Anterior cingulate cortex (tissue), 58 donors: ENCODE measurements at regions not wholly inside any gene's neighbourhood (a gene's known extent, or its start where the extent isn't known, plus 50 kb on each side); places are given as distances from the start of the nearest gene placed in this dataset.
"Not testable (repeated sequence)": the region's sequence is repeated elsewhere in the genome, so short reads cannot be mapped to it uniquely, and the experiment has no call there.

ENCODE experiments used
- DNase-seq, 58 donors: peaks; one replicate each; lab custom pipeline; 2025; lab: John Stamatoyannopoulos, UW

DNA sequence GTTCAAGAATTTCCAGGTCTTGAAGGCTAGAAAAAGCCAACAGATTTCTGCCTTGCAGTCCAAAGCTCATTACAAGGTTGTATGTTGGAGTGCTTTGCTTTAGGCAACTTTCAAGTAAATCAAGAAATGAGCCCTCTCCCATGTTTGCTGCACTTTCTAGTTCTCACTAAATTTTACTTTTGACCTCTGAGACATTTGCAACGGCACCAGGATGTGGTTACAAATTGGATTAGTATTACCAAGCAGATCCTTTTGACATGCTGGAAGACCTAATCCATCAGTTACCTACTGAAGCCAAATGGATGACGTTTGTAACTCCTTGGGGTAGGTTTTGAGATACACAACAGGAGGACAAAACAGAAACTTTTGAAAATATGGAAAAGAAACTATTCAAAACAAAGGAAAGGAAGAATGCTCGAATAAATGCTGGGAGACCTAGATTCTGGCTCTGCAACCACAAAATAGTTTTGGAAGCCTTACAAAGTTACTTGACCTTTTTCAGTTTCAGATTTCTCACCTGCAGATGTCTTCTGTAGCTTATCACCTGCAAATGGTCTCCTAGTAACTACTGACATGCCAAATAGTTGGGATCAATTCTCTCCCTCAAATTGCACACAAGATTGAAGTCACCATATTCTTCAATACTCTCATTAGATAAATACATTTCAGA lies 251.7 kb upstream of the ADGRL2 start:
- DNase-seq: no peak

DNA sequence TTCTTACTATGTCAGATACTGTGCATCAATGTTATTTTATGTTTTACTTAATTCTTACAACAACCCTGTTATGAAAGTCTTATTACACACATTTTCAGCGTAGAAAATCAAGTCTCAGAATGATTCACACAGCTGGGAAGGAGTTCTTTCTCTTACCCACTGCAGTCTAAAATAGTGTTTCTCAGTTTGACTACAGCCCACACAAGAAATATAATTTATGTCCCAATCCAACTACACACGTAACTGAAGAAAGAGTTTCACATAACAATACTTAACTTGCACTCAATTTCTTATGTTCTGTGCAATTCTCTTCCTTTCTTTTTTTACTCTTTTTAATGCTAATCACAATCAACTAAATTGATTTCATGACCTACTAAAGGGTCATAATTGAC lies 252.8 kb upstream of the ADGRL2 start:
- peak in 1 of 58 donors; percentile 38 for DNase-seq

DNA sequence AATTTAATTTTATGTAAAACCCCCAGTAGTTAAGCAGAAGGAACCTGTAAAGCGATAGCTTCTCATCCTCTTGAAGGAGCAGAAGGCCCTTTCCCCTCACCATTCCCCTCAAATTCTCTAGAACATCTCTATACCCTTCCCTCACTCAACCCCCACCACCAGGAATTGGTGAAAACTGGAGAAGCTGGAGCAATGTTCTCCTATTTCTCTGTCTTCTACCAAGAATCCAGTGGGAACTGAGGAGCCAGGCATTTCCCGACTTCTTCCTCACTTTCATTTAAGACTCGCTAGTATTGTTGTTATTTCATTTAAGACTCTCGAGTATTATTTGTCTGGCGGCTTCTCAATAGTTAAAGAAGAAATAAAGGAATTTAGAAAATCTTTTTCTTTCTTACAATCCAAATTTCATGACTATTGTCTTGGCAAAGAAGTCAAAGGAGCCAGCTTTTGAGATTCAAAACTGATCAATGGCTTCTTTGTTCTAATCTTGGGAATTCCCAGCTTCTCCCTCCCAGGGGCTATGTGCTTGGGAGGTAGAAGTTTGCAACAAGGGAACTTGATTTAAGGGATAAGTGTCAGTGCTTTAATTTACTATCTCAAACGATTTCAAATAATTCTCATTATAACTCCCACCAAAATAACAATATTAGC lies 253.3 kb upstream of the ADGRL2 start:
- DNase-seq: no peak

DNA sequence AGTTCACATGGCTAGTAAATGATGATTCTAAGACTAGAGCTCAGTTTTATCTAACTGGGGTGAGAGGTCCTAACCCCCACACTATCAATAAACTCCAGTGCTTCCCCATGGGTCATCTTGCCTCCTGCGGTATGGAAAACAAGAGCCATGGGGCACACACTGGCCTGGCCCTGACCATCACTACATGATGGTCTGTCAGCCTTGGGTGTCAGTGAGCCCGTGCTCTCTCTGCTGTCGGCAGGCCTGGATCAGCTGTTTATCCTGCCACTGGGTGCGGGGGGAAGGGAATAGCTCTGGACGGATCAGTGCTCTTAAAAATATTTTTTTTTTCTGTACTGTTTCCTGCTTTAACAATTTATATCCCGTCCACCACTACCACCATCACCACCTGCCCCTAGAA lies 255.0 kb upstream of the ADGRL2 start:
- no peak for DNase-seq

DNA sequence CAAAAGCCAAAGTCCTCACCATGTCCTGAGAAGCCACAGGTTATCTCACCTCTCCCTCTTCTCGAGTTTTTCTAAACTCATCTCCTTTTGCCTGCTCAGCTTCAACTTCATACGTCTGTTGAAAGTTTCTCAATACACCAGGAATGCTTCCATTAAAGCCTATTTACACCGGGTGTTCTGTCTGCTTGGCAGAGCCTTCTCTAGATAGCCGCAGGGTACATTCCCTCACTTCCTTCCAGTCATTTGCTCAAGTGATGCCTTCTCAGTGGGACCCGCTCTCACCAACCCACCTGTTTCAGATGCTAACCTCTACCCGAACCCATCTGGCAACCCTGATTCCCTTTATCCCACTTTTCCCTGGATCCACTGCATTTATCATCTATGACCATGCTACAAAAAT lies 257.0 kb upstream of the ADGRL2 start:
- no peak for DNase-seq

DNA sequence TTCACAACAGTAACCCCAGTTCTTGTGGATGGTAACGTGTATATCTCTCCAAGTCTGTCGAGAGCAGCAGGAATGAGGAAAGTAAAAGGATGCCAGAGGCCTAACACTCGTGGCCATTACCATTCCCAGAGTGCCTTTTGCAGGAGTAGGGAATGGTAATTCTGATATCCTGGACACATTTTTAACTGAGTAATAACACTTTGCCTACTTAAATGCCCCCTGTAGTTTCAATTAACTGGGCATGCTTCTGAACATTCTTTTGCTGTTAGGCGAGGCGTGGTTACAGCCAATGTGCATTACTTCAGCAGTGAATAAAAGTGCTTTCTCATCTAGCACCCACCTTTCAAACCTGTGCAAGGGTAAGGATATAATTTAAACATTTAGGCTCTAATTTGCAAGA lies 258.5 kb upstream of the ADGRL2 start:
- DNase-seq: no peak

DNA sequence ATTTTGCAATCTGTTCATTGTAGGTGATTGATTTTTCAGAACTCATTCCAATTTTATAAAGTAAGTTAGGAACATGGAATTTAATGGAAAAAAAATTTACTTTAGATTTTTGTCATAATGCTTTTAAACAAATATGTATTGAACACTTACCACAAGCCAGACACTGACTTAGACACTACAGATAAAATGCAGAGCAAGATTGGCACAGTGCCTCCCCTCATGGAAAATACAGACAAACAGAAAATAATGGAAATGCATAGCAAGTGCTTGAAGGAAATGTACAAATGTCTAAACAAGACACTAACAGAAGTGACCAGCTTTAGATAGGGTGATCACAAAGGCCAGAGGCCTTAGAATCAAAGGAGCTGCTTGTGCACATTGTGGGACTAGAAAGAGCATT lies 260.5 kb upstream of the ADGRL2 start:
- no peak for DNase-seq

DNA sequence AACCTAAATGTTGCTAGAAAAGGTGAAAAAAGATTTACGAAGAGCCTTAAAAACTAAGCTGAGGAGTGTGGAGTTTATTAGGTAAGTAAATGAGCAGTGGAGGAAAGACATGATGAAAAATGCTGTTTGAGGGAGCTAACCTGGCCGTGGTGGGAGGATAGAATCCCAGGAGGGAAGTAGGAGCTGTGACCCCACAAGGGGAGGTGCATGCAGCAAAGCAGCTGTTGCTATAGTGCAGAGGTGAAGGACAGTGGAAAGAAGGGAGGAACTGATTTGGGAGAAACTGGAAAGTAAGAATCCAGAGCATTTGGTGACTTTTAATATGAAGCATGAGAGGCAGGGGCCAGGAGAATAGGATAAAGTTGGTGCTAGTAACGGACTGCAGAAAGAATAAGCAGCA lies 271.7 kb upstream of the ADGRL2 start:
- no peak for DNase-seq

DNA sequence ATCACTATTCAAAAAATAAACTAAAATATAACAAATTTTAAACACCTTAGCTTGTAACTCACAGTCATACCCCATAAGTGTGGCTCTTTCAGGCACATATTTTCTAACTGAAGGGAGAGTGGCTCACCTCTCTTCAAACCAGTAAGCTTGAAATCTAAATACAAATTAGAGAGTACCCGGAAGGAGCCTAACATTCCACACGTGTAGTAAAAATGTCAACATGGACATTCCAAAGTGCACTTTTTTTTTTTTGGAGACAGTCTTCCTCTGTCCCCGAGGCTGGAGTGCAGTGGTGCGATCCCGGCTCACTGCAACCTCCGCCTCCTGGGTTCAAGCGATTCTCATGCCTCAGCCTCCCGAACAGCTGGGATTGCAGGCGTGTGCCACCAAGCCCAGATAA lies 275.6 kb upstream of the ADGRL2 start:
- DNase-seq: no peak

DNA sequence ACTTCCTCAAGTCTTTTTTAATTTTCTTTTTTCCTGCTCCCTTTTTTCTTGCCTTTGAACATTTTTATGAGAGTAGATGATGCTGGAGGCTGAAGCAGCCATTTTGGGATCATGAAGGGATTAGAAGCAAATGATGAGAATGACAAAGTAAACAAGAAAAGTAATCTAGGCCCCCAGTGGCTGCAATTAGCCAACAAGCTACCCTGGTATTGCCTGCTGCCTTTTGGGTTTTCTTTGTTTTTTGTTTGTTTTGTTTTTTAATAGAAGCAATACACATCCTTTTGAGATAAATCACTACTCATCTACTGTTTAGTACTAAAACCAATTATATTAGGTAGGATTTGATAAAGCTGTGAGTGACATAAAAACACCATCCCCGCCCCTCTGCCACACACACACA lies 280.7 kb upstream of the ADGRL2 start:
- no peak for DNase-seq

DNA sequence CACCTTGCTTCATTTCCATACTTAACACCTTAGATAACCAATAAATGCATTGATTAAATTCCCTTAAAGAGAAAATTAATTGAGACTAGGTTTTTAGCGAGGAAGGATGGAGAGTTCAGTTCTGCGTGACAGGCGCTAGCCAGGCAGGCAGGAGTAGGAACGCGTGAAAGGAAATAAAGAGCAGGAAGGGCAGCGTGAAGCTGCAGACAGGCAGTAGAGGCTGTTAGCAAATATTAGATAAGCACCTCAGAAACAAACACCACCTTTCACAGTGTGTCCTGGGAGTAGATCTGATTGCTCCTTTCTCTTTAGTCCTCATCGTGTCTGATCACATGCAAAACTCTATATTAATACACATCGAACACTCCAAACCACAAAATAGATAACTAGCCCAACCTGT lies 282.7 kb upstream of the ADGRL2 start:
- no peak for DNase-seq

DNA sequence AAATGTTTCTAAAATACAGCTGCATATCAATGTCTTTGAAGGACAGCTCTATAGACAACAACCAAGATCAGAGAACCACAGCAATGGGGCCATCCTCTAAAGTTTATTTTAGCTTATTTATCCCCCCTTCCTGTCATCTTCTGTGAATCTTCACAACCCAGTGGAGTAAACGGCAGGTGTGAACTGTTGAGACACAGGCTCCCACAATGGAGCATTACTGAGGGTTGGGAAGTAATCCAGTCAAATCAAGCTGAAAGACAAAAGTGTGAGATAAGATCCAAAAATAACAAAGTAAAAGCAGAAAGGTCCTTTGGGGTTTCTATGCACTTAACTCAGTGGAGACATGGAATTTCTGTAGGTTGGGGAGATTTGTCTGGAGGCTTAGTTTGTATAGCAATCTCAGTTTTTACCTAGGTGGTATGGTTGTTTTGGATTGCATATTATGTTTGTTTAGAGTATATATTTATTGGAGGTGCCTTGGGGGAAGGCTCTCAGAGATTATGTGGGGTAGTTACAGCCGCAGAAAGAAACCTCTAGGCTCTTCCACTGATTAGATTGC lies 286.9 kb upstream of the ADGRL2 start:
- DNase-seq: no peak

DNA sequence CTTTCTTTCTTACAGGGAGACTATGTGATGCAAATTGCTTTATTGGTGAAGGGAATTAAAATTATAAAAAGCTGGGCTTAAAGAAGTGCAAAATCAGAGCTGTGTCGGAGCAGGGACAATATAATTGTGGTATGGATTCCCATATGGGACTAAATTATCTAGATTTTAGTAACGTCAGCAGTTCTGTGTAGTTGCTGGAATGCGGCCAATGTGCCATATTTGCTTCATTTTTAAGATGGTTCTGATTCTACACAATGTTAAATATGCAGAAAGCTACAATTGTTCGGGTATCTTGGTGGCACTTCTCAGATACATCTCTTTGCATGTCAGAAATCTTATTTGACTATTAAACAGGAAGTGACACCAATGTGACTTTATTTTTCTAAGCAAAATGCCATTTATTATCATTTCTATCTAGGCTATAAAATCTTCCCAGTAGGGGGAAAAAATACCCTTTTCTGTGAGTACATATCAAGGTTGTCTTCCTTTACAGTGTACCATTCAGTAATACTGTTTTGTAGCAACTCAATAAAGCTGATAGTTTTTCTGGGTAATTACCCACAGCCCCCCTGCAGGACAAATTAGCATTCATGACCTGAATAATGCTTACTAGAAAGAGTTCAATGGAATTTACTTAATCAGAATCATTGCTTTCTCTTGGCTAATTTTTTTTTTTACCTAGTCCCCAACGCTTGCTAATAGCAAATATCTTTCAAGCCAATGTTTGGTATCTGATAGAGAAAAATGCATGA lies 288.3 kb upstream of the ADGRL2 start:
- no peak for DNase-seq

DNA sequence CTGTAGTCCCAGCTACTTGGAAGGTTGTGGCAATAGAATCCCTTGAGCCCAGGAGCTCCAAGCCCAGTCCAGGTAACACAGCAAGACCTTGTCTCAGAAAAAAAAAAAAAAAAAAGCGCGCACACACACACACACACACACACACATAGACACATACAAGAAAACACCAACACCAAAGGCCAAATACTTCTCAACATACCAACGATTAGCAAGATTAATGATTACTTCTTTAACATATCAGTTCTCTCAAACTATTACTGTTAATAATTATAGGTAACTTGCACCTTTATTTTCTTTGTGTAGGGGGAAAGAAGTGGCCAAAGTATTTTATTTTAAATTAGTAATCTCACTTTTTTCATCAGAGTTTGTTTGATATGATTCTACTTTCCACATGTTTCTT lies 289.5 kb upstream of the ADGRL2 start:
- DNase-seq: no peak

DNA sequence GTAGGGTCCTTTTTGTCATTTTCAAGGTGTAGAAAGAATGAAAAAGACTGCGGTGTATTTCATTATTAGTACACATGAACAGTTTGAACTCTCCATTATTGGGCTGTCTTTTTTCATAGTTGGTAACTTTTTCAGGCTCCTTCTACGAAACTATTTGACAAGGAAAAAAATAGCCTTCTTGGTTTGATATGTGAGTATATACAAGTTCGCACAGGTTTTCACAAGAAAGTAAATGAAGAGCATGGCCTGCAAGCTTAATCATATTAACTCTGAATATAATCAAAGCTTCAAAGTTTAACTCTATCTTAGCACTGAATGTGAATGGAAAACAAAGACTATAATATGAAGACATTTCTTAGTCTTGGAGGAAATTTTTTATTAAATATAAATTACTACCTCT lies 290.0 kb upstream of the ADGRL2 start:
- no peak for DNase-seq

DNA sequence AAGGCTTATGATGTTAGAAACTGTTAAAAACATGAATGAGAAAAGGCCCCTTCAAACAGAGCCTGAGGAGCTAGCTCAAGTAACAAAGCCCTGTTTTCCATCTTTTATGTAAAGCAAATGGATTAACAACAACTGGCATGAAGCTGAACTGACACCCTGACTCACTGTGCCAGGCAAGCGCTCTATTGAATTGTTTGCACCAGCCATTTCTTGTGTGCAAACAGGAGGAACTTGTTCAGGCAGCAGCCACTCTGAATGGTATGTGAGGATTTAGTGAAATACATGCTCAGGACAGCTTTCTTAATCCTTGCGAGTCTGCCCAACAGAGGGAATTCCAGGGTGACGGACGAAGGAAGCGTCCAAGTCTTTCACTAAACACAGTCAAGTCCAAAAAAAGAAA lies 291.1 kb upstream of the ADGRL2 start:
- no peak for DNase-seq

DNA sequence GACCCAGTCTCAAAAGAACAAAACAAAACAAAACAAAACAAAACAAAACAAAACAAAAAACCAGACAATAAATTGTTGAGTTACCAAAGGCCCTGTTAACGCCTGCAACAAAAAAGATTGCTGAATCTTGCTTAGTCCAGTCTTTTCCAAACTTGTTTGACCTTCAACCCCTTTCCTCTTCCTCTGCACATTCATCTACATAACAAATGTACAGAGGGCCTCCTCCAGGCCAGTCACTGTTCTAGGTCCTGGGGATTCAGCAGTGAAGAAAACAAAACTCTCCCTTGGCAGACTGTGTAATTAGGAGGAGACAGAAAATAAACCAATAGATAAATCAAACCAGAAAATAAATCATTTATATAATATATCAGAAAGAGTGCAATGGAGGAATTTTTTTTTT lies 294.0 kb upstream of the ADGRL2 start:
- no peak for DNase-seq

DNA sequence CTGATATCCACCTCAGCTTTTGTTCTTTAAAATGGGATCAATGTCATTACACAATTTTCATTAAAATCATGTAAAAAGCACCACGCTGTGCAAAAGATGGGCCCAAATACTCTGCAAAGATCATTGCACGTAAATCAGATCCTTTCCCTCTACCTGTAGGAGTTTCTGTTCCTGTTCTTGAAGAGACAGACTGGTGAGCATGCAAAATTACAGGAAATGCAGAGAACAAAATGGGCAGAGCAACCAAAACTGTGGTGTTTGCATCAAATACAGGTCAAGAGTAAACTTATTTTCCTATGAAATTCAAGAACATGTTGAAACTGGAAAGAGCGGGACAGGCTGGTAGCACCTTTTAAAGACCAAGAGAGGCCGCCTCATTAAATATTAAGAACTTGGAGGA lies 294.9 kb upstream of the ADGRL2 start:
- DNase-seq: no peak

DNA sequence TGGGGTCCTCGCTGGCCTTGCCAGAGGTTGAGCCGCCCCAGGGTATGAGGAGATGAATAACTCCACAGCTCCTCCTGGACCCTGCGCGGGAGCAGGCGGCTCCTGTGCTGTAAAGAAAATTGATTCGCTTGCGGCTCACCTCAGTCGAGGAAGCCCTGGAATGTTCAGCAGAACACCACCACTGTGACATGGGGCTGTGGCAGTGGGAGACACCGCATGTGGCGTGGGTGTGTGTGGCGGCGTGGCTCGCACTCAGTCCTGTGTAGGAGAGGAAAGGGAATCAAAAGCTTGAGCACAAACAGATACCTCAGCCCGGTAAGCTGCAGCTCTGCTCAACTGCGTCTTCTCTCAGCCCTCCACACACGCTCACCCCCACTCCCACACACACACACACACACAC lies 295.9 kb upstream of the ADGRL2 start:
- not testable (repeated sequence) for DNase-seq

DNA sequence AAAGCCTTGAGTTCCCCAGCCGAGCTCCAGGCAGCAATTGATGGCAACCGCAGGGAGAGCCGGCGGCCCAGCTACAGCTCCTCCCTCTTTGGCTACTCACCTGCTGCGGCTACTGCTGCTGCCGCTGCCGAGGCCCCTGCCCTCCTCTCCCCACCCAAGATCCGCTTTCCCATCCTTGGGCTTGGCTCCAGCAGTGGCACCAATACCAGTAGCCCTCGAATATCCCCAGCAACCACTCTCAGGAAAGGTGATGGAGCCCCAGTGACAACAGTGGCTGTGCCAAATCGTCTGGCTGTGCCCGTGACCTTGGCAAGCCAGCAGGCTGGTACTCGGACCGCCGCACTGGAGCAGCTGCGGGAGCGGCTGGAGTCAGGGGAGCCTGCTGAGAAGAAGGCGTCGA lies 298.0 kb upstream of the ADGRL2 start:
- DNase-seq: not testable (repeated sequence)

DNA sequence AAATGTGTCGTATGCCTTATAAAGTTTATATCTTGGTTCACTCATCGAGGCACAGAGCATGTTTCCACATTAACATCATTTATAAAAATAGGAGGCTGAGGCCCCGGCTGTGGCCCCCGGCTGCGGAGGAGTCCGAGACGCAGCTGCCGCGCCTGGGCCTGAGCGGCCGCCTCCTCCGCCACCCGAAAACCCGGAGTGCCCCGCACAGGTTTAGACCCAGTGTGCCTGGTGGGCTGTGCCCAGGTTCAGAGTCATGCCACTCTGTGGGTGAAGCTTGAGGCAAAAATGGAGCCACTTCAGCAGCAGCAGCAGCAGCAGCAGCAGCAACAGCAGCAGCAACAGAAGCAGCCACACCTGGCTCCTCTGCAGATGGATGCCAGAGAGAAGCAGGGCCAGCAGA lies 299.2 kb upstream of the ADGRL2 start:
- not testable (repeated sequence) for DNase-seq

DNA sequence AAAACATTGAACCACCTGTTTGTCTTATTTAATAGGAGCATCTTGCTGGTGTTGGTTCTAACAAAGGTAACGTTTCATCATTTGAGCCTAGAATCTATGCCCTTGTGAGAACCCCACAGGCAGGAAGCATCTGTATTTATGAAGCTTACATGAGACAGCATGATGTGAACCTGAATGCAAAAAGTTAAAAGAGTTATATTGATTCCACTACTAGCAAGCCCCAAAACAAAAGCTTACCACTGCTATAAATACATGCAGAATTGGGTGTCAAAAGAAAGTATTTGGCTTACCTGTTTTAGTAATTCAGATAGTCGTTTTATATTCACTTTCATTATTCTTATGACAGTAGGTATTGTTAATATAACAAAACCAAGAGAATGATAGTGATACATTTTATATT lies 301.2 kb upstream of the ADGRL2 start:
- no peak for DNase-seq
